Suprapubic skin (tissue), 4 donors: ENCODE measurements at regions not wholly inside any gene's neighbourhood (a gene's known extent, or its start where the extent isn't known, plus 50 kb on each side); places are given as distances from the start of the nearest gene placed in this dataset.

Experiments used
- DNase-seq, 2 donors: peaks; one replicate each; pipeline ENCODE4 v3.0.0-alpha.2; 2019; ENCODE audit warnings: low spot score in 2 of 2
- H3K27ac ChIP-seq: fragments of 200-600 bp; sonication (generic); one replicate; pipeline ENCODE4 v1.5.1; 2019
- H3K27me3 ChIP-seq: fragments of 200-600 bp; sonication (generic); one replicate; pipeline ENCODE4 v1.5.1; 2019
- H3K36me3 ChIP-seq: fragments of 200-600 bp; sonication (generic); one replicate; pipeline ENCODE4 v1.5.1; 2019
- H3K4me1 ChIP-seq: fragments of 200-600 bp; sonication (generic); one replicate; pipeline ENCODE4 v1.5.1; 2019
- H3K4me3 ChIP-seq: fragments of 200-600 bp; sonication (generic); one replicate; pipeline ENCODE4 v1.5.1; 2019; ENCODE audit warnings: mild to moderate bottlenecking
- H3K9me3 ChIP-seq: fragments of 200-600 bp; sonication (generic); one replicate; pipeline ENCODE4 v1.5.1; 2019
- EP300 ChIP-seq: sonication (generic); formaldehyde crosslinking; IDR thresholded peaks from one replicate; pipeline ENCODE4 v1.6.1; 2017; ENCODE audit warnings: antibody characterized with exemption
- POLR2A ChIP-seq, 2 donors: fragments of 450-650 bp; IDR thresholded peaks; one replicate each; pipeline ENCODE4 v1.6.1; 2017; ENCODE audit warnings: antibody characterized with exemption in 2 of 2, mild to moderate bottlenecking in 2 of 2, moderate library complexity in 2 of 2
- POLR2AphosphoS5 ChIP-seq, 3 donors: sonication (generic); formaldehyde crosslinking; IDR thresholded peaks; one replicate each; pipeline ENCODE4 v1.6.1; 2017; ENCODE audit warnings: antibody characterized with exemption in 3 of 3
- WGBS: methylation state at CpG from one replicate; pipeline ENCODE4 v1.1.5; 2018; 5-methylcytosine and 5-hydroxymethylcytosine counted together
- TF ChIP-seq, protein P1 (sequence below), 2 donors: fragments of 200-600 bp in 1 of 2; fragments of 450-650 bp in 1 of 2; sonication (generic) in 1 of 2; IDR thresholded peaks; one replicate each; pipeline ENCODE4 v1.5.1; 2016 to 2019; ENCODE audit warnings: antibody characterized with exemption in 2 of 2, mild to moderate bottlenecking in 1 of 2, moderate library complexity in 1 of 2

DNA sequence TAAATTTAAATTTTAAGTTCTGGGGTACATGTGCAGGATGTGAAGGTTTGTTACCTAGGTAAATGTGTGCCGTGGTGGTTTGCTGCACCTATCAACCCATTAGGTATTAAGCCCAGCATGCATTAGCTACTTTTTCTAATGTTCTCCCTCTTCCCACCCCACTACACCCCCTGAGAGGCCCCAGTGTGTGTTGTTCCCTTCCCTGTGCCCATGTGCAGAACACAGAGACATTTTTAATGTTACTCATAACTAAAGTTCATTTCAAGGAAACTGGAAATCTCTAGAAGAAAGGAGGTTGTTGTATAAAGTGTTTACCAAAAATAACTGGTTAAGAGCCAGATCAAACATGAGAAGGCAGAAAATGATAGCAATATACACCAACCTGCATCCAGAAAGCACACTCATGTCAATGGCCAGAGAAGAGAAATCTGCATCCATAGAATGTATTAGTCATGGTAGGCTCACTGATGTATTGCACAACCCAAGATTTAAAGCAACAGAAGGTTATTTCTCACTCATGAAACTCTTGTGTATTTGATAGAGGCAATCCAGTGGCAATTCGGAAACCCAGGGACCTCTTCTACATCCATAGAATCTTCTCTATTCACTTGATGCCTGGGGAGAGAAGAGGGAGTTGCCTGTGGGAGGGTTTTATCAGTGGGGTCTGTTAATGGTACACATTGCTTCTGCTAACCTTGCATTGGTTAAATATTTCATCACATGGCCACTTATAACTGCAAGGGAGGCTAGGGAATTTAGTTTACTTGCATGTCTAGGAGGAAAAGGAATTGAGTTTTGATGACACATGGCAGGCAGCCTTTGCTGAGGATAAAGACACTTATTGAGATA, 321.9 kb upstream of the RASGRP1 start:
- no peak for TF ChIP-seq EP300
- TF ChIP-seq, protein P1, sequence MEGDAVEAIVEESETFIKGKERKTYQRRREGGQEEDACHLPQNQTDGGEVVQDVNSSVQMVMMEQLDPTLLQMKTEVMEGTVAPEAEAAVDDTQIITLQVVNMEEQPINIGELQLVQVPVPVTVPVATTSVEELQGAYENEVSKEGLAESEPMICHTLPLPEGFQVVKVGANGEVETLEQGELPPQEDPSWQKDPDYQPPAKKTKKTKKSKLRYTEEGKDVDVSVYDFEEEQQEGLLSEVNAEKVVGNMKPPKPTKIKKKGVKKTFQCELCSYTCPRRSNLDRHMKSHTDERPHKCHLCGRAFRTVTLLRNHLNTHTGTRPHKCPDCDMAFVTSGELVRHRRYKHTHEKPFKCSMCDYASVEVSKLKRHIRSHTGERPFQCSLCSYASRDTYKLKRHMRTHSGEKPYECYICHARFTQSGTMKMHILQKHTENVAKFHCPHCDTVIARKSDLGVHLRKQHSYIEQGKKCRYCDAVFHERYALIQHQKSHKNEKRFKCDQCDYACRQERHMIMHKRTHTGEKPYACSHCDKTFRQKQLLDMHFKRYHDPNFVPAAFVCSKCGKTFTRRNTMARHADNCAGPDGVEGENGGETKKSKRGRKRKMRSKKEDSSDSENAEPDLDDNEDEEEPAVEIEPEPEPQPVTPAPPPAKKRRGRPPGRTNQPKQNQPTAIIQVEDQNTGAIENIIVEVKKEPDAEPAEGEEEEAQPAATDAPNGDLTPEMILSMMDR (IDR thresholded peaks at IDR 0.05): no peak
- TF ChIP-seq POLR2AphosphoS5 (IDR thresholded peaks at IDR 0.05): no peak
- TF ChIP-seq POLR2A (IDR thresholded peaks at IDR 0.05): no peak
- H3K27ac ChIP-seq: no peak overlapping the region
- 93% methylated on average over 2 of the region's 2 CpGs for WGBS

DNA sequence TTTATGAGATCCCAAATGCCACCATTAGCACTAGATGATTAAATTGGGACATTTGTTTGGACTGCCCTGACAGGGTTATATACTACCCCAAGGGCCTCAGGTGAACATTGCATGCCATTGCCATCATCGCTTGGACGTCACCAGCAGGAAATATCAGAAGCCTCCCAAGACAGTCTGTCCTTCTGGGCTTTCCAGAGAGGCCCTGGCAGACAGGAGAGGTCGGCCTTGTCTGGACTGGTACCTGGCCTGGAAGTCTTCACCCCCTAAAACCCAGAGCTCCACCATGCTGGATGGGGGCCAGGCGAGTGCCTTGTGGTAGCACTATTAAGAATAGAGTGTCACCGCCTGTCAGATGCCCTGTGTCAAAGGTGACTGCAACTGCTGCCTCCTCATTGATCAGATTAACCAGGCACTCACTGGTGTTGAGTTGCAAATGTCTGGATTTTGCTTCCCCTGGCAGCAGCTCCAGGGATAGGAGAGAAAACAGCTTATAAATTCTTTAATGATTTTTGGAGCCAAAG, 324.1 kb upstream of the RASGRP1 start:
- WGBS: 65% methylated on average over 3 of the region's 5 CpGs
- Histone ChIP-seq H3K9me3 (no peaks in the 10 kb centered on the region), H3K36me3 (no peaks in the 10 kb centered on the region), H3K4me3 (no peak overlapping the region), H3K4me1 (peaks cover 18% of the 10 kb centered on the region), H3K27ac (no peak overlapping the region), H3K27me3 (no peaks in the 10 kb centered on the region)
- DNase-seq: no peak
- TF ChIP-seq EP300 (no peak), POLR2AphosphoS5 (IDR thresholded peaks at IDR 0.05) (no peak), POLR2A (IDR thresholded peaks at IDR 0.05) (no peak)
- TF ChIP-seq, protein P1 (IDR thresholded peaks at IDR 0.05): no peak

More for the DNA sequence above, 321.9 kb upstream of the RASGRP1 start:
- Histone ChIP-seq H3K9me3 (no peaks in the 10 kb centered on the region), H3K4me3 (no peak overlapping the region), H3K36me3 (no peaks in the 10 kb centered on the region), H3K4me1 (peaks cover 15% of the 10 kb centered on the region), H3K27me3 (no peaks in the 10 kb centered on the region)
- no peak for DNase-seq

DNA sequence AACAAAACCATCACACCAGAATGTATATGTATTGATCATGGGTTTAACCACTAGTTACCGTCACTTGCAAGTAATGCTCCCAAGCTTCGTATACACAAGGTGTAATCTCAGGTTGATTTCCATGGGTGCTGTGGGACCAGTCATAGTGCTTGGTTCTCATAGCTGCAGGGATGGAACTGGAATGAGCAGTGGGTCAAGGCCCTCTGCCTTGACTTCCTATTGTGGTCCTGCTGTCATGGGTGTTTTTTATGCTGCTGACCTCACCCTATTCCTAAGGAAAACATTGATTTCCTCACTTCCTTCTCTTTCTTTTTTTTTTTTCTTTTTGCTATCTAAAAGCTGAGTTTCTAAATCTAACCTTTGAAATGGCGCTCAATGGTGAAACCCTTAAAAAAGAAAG, 325.6 kb upstream of the RASGRP1 start:
- TF ChIP-seq, protein P1 (IDR thresholded peaks at IDR 0.05): no peak
- TF ChIP-seq POLR2A (IDR thresholded peaks at IDR 0.05) (no peak), EP300 (no peak), POLR2AphosphoS5 (IDR thresholded peaks at IDR 0.05) (no peak)
- peaks cover 16% of the 10 kb centered on the region for H3K4me1 ChIP-seq
- H3K36me3 ChIP-seq: no peaks in the 10 kb centered on the region
- WGBS: 95% methylated on average over 3 of the region's 3 CpGs
- H3K4me3 ChIP-seq: no peak overlapping the region
- no peak for DNase-seq
- no peaks in the 10 kb centered on the region for H3K27me3 ChIP-seq
- H3K27ac ChIP-seq: no peak overlapping the region
- no peaks in the 10 kb centered on the region for H3K9me3 ChIP-seq

DNA sequence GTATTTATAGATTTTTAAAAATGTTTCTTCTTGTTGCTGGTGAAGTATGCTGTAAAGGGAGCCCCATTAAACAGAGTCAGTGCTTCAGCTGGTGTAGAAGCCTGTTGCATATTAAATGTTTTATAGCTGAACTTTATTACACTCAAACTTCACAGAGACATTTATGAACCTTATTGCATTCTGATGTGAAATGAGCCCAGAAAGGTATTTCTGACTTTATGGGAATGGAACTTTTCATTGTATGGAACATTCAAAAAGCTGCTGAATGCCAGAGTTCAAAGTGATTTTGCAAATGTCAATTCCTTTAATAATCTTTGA, 329.3 kb upstream of the RASGRP1 start:
- no peak for DNase-seq
- TF ChIP-seq, protein P1 (IDR thresholded peaks at IDR 0.05): no peak
- no peak for TF ChIP-seq POLR2A (IDR thresholded peaks at IDR 0.05)
- TF ChIP-seq EP300: no peak
- TF ChIP-seq POLR2AphosphoS5 (IDR thresholded peaks at IDR 0.05): no peak
- no peak overlapping the region for H3K27ac ChIP-seq

DNA sequence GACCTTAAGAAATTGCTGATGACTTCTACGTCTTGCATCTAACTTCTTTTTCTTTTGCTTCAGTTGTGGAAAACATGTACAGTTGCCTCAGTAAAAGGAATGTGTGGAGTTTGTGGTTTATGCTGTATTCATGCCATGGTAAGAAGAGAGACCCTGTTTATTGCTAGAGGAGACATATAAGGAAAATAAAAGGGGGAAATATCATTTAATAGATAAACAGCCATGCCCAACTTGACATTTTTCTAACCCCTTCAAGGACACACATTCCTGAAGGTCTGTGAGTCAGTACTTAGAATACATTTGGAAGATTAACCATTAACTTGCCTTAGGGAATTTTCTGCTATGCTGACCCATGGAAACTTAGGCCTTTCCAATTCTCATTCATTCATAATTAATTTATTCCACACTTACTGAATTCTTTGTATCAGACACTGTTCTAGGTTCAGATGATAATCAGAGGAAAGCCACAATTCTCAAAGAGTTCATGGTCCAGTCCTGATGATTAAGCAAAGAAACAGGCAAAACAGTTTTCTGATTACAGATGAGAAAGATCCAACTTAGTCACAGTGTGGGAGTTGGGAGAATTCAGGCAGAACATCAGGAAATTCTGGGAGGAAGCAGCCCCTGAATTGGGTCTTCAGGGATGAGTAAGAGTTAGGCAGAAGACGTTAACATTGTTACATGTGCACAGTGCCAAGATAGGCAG, 329.8 kb upstream of the RASGRP1 start:
- Histone ChIP-seq H3K36me3 (no peaks in the 10 kb centered on the region), H3K27ac (no peak overlapping the region), H3K27me3 (no peaks in the 10 kb centered on the region), H3K4me3 (no peak overlapping the region), H3K4me1 (peaks cover 7% of the 10 kb centered on the region), H3K9me3 (no peaks in the 10 kb centered on the region)
- WGBS: 41% methylated on average over 2 of the region's 2 CpGs
- TF ChIP-seq POLR2AphosphoS5 (IDR thresholded peaks at IDR 0.05) (no peak), EP300 (no peak), POLR2A (IDR thresholded peaks at IDR 0.05) (no peak)
- TF ChIP-seq, protein P1 (IDR thresholded peaks at IDR 0.05): no peak
- no peak for DNase-seq

More for the DNA sequence above, 329.3 kb upstream of the RASGRP1 start:
- Histone ChIP-seq H3K4me3 (no peak overlapping the region), H3K36me3 (no peaks in the 10 kb centered on the region), H3K27me3 (no peaks in the 10 kb centered on the region), H3K9me3 (no peaks in the 10 kb centered on the region), H3K4me1 (peaks cover 7% of the 10 kb centered on the region)
